ENCODE measurements at regions not wholly inside any gene's neighbourhood (a gene's known extent, or its start where the extent isn't known, plus 50 kb on each side); places are given as distances from the start of the nearest gene placed in this dataset.

GRCh38 chr10:8369666-8370065 lies 315.2 kb downstream of the GATA3 start:
- DNase-seq (ENCODE audit: extremely low read depth in 1 of 2, low read depth in 1 of 2), result no peak

- no peak for DNase-seq (ENCODE audit: extremely low read depth in 1 of 2, low read depth in 1 of 2)
These were observed 319.8 kb downstream of the GATA3 start for GRCh38 chr10:8374334-8374733.

- no peak for DNase-seq (ENCODE audit: extremely low read depth in 1 of 2, low read depth in 1 of 2)
These were observed 320.6 kb downstream of the GATA3 start for GRCh38 chr10:8375137-8375536.

GRCh38 chr10:8378198-8378983 lies 323.9 kb downstream of the GATA3 start:
- DNase-seq (ENCODE audit: extremely low read depth in 1 of 2, low read depth in 1 of 2), result no peak

- DNase-seq (ENCODE audit: extremely low read depth in 1 of 2, low read depth in 1 of 2), result no peak
These were observed 325.7 kb downstream of the GATA3 start for GRCh38 chr10:8379906-8380832.

- DNase-seq (ENCODE audit: extremely low read depth in 1 of 2, low read depth in 1 of 2), result no peak
These were observed 326.5 kb downstream of the GATA3 start for GRCh38 chr10:8380833-8381496.

- no peak for DNase-seq (ENCODE audit: extremely low read depth in 1 of 2, low read depth in 1 of 2)
These were observed 332.3 kb downstream of the GATA3 start for GRCh38 chr10:8386781-8387180.

GRCh38 chr10:8389630-8390029 lies 335.1 kb downstream of the GATA3 start:
- no peak for DNase-seq (ENCODE audit: extremely low read depth in 1 of 2, low read depth in 1 of 2)

GRCh38 chr10:8392216-8392615 lies 337.7 kb downstream of the GATA3 start:
- no peak for DNase-seq (ENCODE audit: extremely low read depth in 1 of 2, low read depth in 1 of 2)

- DNase-seq (ENCODE audit: extremely low read depth in 1 of 2, low read depth in 1 of 2), result no peak
These were observed 339.0 kb downstream of the GATA3 start for GRCh38 chr10:8393531-8393930.

GRCh38 chr10:8396675-8397074 lies 342.2 kb downstream of the GATA3 start:
- no peak for DNase-seq (ENCODE audit: extremely low read depth in 1 of 2, low read depth in 1 of 2)

GRCh38 chr10:8398771-8399170 lies 344.3 kb downstream of the GATA3 start:
- no peak for DNase-seq (ENCODE audit: extremely low read depth in 1 of 2, low read depth in 1 of 2)

- no peak for DNase-seq (ENCODE audit: extremely low read depth in 1 of 2, low read depth in 1 of 2)
These were observed 345.7 kb downstream of the GATA3 start for GRCh38 chr10:8400151-8400550.

- DNase-seq (ENCODE audit: extremely low read depth in 1 of 2, low read depth in 1 of 2), result no peak
These were observed 346.4 kb downstream of the GATA3 start for GRCh38 chr10:8400892-8401291.

- DNase-seq (ENCODE audit: extremely low read depth in 1 of 2, low read depth in 1 of 2), result no peak
These were observed 347.0 kb downstream of the GATA3 start for GRCh38 chr10:8401531-8401930.

- DNase-seq (ENCODE audit: extremely low read depth in 1 of 2, low read depth in 1 of 2), result no peak
These were observed 348.1 kb downstream of the GATA3 start for GRCh38 chr10:8402576-8402975.

- no peak for DNase-seq (ENCODE audit: extremely low read depth in 1 of 2, low read depth in 1 of 2)
These were observed 349.4 kb downstream of the GATA3 start for GRCh38 chr10:8403711-8404371.

GRCh38 chr10:8404721-8405120 lies 350.2 kb downstream of the GATA3 start:
- no peak for DNase-seq (ENCODE audit: extremely low read depth in 1 of 2, low read depth in 1 of 2)

- DNase-seq (ENCODE audit: extremely low read depth in 1 of 2, low read depth in 1 of 2), result no peak
These were observed 351.1 kb downstream of the GATA3 start for GRCh38 chr10:8405596-8405995.

- DNase-seq (ENCODE audit: extremely low read depth in 1 of 2, low read depth in 1 of 2), result no peak
These were observed 353.1 kb downstream of the GATA3 start for GRCh38 chr10:8407501-8408021.

- no peak for DNase-seq (ENCODE audit: extremely low read depth in 1 of 2, low read depth in 1 of 2)
These were observed 356.0 kb downstream of the GATA3 start for GRCh38 chr10:8410506-8410905.
